ENCODE measurements at regions not wholly inside any gene's neighbourhood (a gene's known extent, or its start where the extent isn't known, plus 50 kb on each side); places are given as distances from the start of the nearest gene placed in this dataset.

GRCh38 chr9:106277966-106278365, 583.6 kb downstream of the TMEM38B start:
- intact Hi-C loops (cut with DNase I; ENCODE audit: low total_unique reads) = no loop called here
- TF ChIP-seq POLR2A (IDR thresholded peaks at IDR 0.05) = no peak
- TF ChIP-seq, protein P1, sequence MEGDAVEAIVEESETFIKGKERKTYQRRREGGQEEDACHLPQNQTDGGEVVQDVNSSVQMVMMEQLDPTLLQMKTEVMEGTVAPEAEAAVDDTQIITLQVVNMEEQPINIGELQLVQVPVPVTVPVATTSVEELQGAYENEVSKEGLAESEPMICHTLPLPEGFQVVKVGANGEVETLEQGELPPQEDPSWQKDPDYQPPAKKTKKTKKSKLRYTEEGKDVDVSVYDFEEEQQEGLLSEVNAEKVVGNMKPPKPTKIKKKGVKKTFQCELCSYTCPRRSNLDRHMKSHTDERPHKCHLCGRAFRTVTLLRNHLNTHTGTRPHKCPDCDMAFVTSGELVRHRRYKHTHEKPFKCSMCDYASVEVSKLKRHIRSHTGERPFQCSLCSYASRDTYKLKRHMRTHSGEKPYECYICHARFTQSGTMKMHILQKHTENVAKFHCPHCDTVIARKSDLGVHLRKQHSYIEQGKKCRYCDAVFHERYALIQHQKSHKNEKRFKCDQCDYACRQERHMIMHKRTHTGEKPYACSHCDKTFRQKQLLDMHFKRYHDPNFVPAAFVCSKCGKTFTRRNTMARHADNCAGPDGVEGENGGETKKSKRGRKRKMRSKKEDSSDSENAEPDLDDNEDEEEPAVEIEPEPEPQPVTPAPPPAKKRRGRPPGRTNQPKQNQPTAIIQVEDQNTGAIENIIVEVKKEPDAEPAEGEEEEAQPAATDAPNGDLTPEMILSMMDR (IDR thresholded peaks at IDR 0.05) = no peak
- H3K4me3 ChIP-seq (ENCODE audit: low read depth, poor library complexity, severe bottlenecking) = no peak overlapping the region
- DNase-seq (ENCODE audit: low spot score in 2 of 2) = no peak
- 67 to 73% methylated on average over 6 of the region's 6 CpGs for WGBS, 2 donors

GRCh38 chr9:106283769-106284168, 579.2 kb upstream of the ZNF462 start:
- DNase-seq (ENCODE audit: low spot score in 2 of 2) = no peak
- TF ChIP-seq, protein P1 (IDR thresholded peaks at IDR 0.05) = no peak
- no peak for TF ChIP-seq POLR2A (IDR thresholded peaks at IDR 0.05)
- intact Hi-C loops (cut with DNase I; ENCODE audit: low total_unique reads) = no loop called here
- no peak overlapping the region for H3K4me3 ChIP-seq (ENCODE audit: low read depth, poor library complexity, severe bottlenecking)
- WGBS, 2 donors = 42 to 49% methylated on average over 5 of the region's 5 CpGs

GRCh38 chr9:106284296-106284695, 578.7 kb upstream of the ZNF462 start:
- intact Hi-C loops (cut with DNase I; ENCODE audit: low total_unique reads) = no loop called here
- no peak for TF ChIP-seq POLR2A (IDR thresholded peaks at IDR 0.05)
- TF ChIP-seq, protein P1 (IDR thresholded peaks at IDR 0.05) = no peak
- no peak overlapping the region for H3K4me3 ChIP-seq (ENCODE audit: low read depth, poor library complexity, severe bottlenecking)
- no peak for DNase-seq (ENCODE audit: low spot score in 2 of 2)
- 69 to 81% methylated on average over 4 of the region's 4 CpGs for WGBS, 2 donors

DNA sequence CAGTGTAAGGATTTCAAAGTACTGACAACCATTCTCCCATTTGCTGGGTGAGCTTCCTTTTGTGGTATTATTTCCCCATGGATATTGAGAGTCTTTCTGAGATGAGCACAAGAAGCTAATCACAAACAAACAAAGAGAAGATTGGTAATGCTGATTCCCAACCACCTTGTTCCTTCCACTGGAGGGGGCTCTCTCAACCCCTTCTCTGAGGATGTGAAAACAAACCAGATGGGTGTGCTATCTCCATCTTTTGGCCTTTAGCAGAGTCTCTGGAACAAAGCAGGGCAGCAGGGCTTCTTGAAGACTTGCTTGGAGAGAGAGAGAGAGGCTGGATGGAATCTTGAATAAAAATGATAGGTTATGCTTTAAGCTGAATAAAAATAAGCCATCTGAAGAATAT, 576.7 kb upstream of the ZNF462 start:
- no peak overlapping the region for H3K4me3 ChIP-seq (ENCODE audit: low read depth, poor library complexity, severe bottlenecking)
- no peak for DNase-seq (ENCODE audit: low spot score in 2 of 2)
- intact Hi-C loops (cut with DNase I; ENCODE audit: low total_unique reads) = no loop called here
- TF ChIP-seq POLR2A (IDR thresholded peaks at IDR 0.05) = no peak
- TF ChIP-seq, protein P1 (IDR thresholded peaks at IDR 0.05) = no peak

DNA sequence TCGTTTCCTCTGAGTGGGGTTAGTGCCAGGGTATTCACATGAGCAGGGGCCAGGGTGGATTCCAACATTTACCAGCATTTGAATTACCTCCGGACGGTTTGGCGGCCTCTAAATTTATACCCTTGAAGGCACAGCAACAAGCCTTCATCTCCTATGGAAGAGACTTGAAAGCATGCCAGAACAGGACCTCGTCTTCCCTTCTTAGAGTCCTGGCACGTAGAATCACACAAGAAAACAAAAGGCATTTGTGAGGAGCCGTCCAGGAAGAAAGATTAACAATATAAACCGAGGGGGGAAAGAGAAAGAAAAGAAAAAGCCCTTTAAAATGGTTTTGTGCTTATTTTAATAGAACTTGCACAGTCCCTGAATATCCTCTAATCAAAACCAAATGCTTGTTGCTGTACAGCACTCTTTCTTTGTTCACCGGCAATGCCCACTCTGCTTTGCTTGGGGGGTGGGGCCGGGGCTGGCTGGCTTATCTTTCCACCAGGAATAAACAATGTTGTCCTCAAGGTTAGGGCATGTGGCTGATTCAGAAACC, 575.8 kb upstream of the ZNF462 start:
- TF ChIP-seq, protein P1 (IDR thresholded peaks at IDR 0.05) = no peak
- TF ChIP-seq POLR2A (IDR thresholded peaks at IDR 0.05) = no peak
- no peak overlapping the region for H3K4me3 ChIP-seq (ENCODE audit: low read depth, poor library complexity, severe bottlenecking)
- intact Hi-C loops (cut with DNase I; ENCODE audit: low total_unique reads) = no loop called here
- no peak for DNase-seq (ENCODE audit: low spot score in 2 of 2)
- WGBS, 2 donors = 17 to 25% methylated on average over 10 of the region's 10 CpGs

DNA sequence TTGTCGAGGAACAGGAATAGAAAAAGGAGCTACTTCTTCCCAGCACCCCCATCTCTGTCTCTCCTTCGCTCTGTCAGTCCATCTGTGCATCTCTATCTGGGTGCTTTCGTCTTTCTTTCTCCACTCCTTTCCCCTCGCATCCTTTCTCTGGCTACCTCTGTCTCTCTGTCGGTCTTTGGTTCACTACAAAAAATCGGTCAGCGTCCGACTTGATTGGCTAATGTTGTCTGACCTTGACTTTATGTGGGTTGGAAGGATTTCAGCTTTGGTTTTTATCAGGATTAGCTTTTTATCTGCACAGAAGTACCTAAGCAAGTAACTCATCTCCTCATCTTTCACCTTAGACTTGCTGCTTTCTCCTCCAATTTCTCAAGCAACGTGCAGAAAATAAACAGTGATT, 575.2 kb upstream of the ZNF462 start:
- H3K4me3 ChIP-seq (ENCODE audit: low read depth, poor library complexity, severe bottlenecking) = no peak overlapping the region
- WGBS, 2 donors = 72 to 79% methylated on average over 9 of the region's 9 CpGs
- intact Hi-C loops (cut with DNase I; ENCODE audit: low total_unique reads) = no loop called here

More for the DNA sequence above, 575.2 kb upstream of the ZNF462 start:
- DNase-seq (ENCODE audit: low spot score in 2 of 2) = no peak
- no peak for TF ChIP-seq POLR2A (IDR thresholded peaks at IDR 0.05)
- TF ChIP-seq, protein P1 (IDR thresholded peaks at IDR 0.05) = no peak

Data from lower leg skin (tissue), 4 donors.